Kidney (tissue), 13 donors: ENCODE measurements at regions not wholly inside any gene's neighbourhood (a gene's known extent, or its start where the extent isn't known, plus 50 kb on each side); places are given as distances from the start of the nearest gene placed in this dataset.
A peak's percentile ranks its signal among the peaks of the same experiment; 100 is the strongest.

Experiments
- DNase-seq, 5 donors: peaks; one replicate each; pipeline ENCODE4 v3.0.0-alpha.2; 2013 to 2020
- FAIRE-seq: peaks from 2 replicates; lab custom pipeline; 2012; peaks lifted over from hg19 to GRCh38; lab: Jason Lieb, UNC
- H3K27ac ChIP-seq, 2 donors: one replicate each; pipeline ENCODE4 v1.7.0; 2013; ENCODE audit warnings: low read depth in 2 of 2, low read length in 2 of 2, inconsistent platforms in 1 of 2
- H3K27me3 ChIP-seq: one replicate; pipeline ENCODE4 v1.7.1; 2013; ENCODE audit warnings: low read length, inconsistent platforms; ENCODE audit not compliant: control insufficient read depth, insufficient read depth
- H3K36me3 ChIP-seq, 3 donors: one replicate each; pipeline versions ENCODE4 v1.7.0 to v1.7.1; 2013; ENCODE audit warnings: low read length in 3 of 3, control low read depth in 1 of 3, inconsistent platforms in 1 of 3; ENCODE audit not compliant: insufficient read depth in 3 of 3, control insufficient read depth in 2 of 3
- H3K4me1 ChIP-seq, 3 donors: one replicate each; pipeline versions ENCODE4 v1.7.0 to v1.7.1; 2013; ENCODE audit warnings: low read length in 3 of 3, inconsistent platforms in 1 of 3, low read depth in 1 of 3; ENCODE audit not compliant: control insufficient read depth in 2 of 3, insufficient read depth in 2 of 3
- H3K4me3 ChIP-seq, 3 donors: one replicate each; pipeline versions ENCODE4 v1.7.0 to v1.8.1; 2013; ENCODE audit warnings: low read length in 3 of 3, control low read depth in 1 of 3, inconsistent platforms in 1 of 3
- H3K9ac ChIP-seq, 3 donors: one replicate each; pipeline versions ENCODE4 v1.7.0 to v1.7.1; 2013; ENCODE audit warnings: low read length in 3 of 3, control low read depth in 1 of 3, inconsistent platforms in 1 of 3
- H3K9me3 ChIP-seq, 3 donors: one replicate each; pipeline versions ENCODE4 v1.7.0 to v1.7.1; 2013; ENCODE audit warnings: low read length in 3 of 3, control low read depth in 1 of 3, inconsistent platforms in 1 of 3; ENCODE audit not compliant: control insufficient read depth in 2 of 3, insufficient read depth in 1 of 3
- CTCF ChIP-seq: IDR thresholded peaks from 3 replicates; pipeline ENCODE4 v1.5.1; 2012; ENCODE audit warnings: mild to moderate bottlenecking, moderate library complexity, borderline replicate concordance; ENCODE audit not compliant: insufficient read depth; ENCODE audit errors: extremely low read depth
- intact Hi-C: fragments of 100-400 bp; cut with DNase I; formaldehyde crosslinking; loops from one replicate; pipeline ENCODE4 v1.11.1; 2022
- donor health status: control.
- donor health status: control.
- donor health status: control.
- donor health status: control.
- donor health status: control.
- donor health status: DM: yes; HTN: yes; CAD: no.
- donor health status: Normal renal cell carcinoma (clear cell type).

GRCh38 chrX:117701050-117701449 is 415.6 kb downstream of the KLHL13 start:
- no peak for FAIRE-seq
- DNase-seq = no peak
- no peak for TF ChIP-seq CTCF
- Histone ChIP-seq H3K9ac (no peak overlapping the region), H3K9me3 (no peaks in the 10 kb centered on the region), H3K4me1 (no peaks in the 10 kb centered on the region), H3K4me3 (no peak overlapping the region), H3K27ac (no peak overlapping the region), H3K27me3 (no peaks in the 10 kb centered on the region), H3K36me3 (no peaks in the 10 kb centered on the region)
- intact Hi-C loops = no loop called here

DNA sequence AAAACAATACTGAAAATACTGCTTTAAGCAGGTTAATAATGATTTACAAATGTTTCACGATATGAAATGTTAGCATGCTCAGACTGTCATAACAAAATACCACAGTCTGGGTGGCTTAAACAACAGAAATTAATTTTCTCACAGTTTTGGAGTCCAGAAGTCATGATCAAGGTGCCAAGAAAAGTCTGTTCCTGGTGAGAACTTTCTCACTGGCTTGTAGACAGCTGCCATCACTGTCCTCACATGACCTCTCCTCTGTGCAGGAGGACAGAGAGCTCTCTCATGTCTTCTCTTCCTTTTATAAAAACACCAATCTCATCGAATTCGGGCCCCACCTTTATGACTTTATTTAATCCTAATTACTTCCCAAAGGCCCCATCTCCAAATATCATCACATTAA is 426.7 kb downstream of the KLHL13 start:
- Histone ChIP-seq H3K36me3 (no peaks in the 10 kb centered on the region), H3K4me1 (no peaks in the 10 kb centered on the region), H3K4me3 (no peak overlapping the region), H3K9ac (no peak overlapping the region), H3K27ac (no peak overlapping the region), H3K9me3 (no peaks in the 10 kb centered on the region), H3K27me3 (no peaks in the 10 kb centered on the region)
- intact Hi-C loops = no loop called here
- FAIRE-seq (peak; percentile 25), DNase-seq (no peak)
- no peak for TF ChIP-seq CTCF

DNA sequence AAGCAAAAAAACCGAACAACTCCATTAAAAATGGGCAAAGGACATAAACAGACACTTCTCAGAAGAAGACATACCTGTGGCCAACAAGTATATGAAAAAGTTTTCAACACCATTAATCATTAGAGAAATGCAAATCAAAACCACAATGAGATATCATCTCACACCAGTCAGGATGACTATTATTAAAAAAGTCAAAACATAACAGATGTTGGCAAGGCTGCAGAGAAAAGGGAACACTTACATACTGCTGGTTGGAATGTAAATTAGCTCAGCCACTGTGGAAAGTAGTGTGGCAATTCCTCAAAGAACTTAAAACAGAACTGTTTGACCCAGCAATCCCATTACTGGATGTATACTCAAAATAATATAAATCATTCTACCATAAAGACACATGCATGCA is 436.3 kb downstream of the KLHL13 start:
- H3K27me3 ChIP-seq = no peaks in the 10 kb centered on the region
- TF ChIP-seq CTCF = no peak
- no peak overlapping the region for H3K27ac ChIP-seq
- no peak overlapping the region for H3K9ac ChIP-seq
- no peaks in the 10 kb centered on the region for H3K4me1 ChIP-seq
- H3K9me3 ChIP-seq = no peaks in the 10 kb centered on the region
- no peaks in the 10 kb centered on the region for H3K36me3 ChIP-seq
- FAIRE-seq (no peak), DNase-seq (no peak)
- intact Hi-C loops = no loop called here
- H3K4me3 ChIP-seq = no peak overlapping the region

GRCh38 chrX:117653396-117653795 is 463.2 kb downstream of the KLHL13 start:
- intact Hi-C loops = no loop called here
- no peaks in the 10 kb centered on the region for H3K9me3 ChIP-seq
- no peak for FAIRE-seq

More at GRCh38 chrX:117653396-117653795, 463.2 kb downstream of the KLHL13 start:
- Histone ChIP-seq H3K36me3 (no peaks in the 10 kb centered on the region), H3K27ac (no peak overlapping the region), H3K4me3 (no peak overlapping the region), H3K27me3 (no peaks in the 10 kb centered on the region), H3K4me1 (no peaks in the 10 kb centered on the region), H3K9ac (no peak overlapping the region)
- no peak for DNase-seq
- no peak for TF ChIP-seq CTCF
